ENCODE measurements at regions not wholly inside any gene's neighbourhood (a gene's known extent, or its start where the extent isn't known, plus 50 kb on each side); places are given as distances from the start of the nearest gene placed in this dataset.

DNA sequence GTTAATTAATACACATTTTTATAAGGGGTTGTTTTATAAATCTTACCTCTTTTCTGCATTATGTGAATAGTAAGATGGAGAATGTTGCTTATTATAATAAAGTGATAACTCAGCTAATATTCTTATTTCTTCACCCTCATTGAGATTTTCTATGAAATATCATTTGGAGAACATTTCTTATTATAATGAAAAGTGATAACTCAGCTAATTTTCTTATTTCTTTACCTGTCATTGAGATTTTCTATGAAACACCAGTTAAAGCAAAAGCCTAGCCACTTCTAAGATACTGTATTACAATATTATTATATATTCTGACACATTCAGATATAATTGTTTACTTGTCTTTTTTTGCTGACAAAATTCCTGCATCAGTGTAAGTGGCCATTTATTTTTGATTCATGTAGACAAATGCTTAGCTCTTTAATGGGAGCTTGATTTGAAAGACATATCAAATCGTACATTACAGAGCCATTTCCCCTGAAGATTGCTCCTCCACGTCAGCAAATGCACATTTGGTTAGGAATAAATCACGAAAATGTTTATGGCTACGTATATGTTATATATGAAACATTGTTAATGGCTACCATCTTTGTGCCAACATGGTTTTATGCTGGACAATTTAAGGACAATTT is 427.5 kb downstream of the CHL1 start:
- no peak for TF ChIP-seq ZNF274 (IDR thresholded peaks at IDR 0.05; ENCODE audit: low read depth, low read length)
- no peak for TF ChIP-seq SUZ12 (IDR thresholded peaks at IDR 0.05; ENCODE audit: extremely low read depth, insufficient read depth, insufficient read length)
- TF ChIP-seq YY1 (IDR thresholded peaks at IDR 0.05; ENCODE audit: insufficient read depth, insufficient read length) = no peak

Data from NT2/D1 (cell line).